ENCODE measurements at regions not wholly inside any gene's neighbourhood (a gene's known extent, or its start where the extent isn't known, plus 50 kb on each side); places are given as distances from the start of the nearest gene placed in this dataset.

GRCh38 chr1:95435611-95436010 lies 201.6 kb downstream of the RWDD3 start:
- no peak for TF ChIP-seq CTCF (IDR thresholded peaks at IDR 0.05)
- TF ChIP-seq POLR2A (IDR thresholded peaks at IDR 0.05): no peak
- no peak for TF ChIP-seq POLR2AphosphoS5 (IDR thresholded peaks at IDR 0.05)
